ENCODE measurements at regions not wholly inside any gene's neighbourhood (a gene's known extent, or its start where the extent isn't known, plus 50 kb on each side); places are given as distances from the start of the nearest gene placed in this dataset.

DNA sequence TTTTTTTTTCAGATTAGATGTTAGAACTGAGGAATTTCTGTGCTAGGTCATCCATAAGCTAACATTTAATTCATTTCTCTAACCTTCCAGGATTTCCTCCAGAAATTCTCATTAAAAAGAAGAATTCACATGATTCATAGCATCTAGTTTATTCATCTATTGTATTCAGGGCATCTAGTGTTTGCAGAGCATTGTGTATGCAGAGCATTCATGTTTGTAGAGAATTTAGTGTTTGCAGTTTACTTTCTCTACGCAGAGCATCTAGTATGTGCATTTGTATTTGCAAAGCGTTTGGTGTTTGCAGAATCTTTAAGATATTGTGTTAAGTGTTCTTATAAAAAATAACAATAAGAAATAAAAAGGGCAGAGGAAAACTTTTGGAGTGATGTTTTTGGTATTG is 491.1 kb downstream of the MTRR start:
- Histone ChIP-seq H4K8ac (ENCODE audit: extremely low read depth, insufficient read depth, low read length) (no peak overlapping the region), H4K20me1 (replicated peaks in 1 of 2; ENCODE audit: control insufficient read depth in 1 of 2, insufficient read depth in 2 of 2, low read length in 2 of 2) (no peaks in the 10 kb centered on the region), H4K5ac (ENCODE audit: insufficient read length, low read depth, low read length) (no peak overlapping the region), H3K23ac (ENCODE audit: insufficient read length) (no peak overlapping the region), H3K4me1 (replicated peaks in 1 of 4; ENCODE audit: control insufficient read depth in 3 of 4, insufficient read depth in 4 of 4, low read length in 3 of 4) (no peaks in the 10 kb centered on the region), H2BK15ac (ENCODE audit: low read length) (no peak overlapping the region), H2BK20ac (ENCODE audit: low read length) (no peak overlapping the region), H3K79me2 (ENCODE audit: control insufficient read depth in 1 of 2, insufficient read depth in 2 of 2, low read length in 2 of 2) (no peaks in the 10 kb centered on the region), H3K4me3 (ENCODE audit: extremely low read depth in 1 of 4, insufficient read depth in 2 of 4, low read depth in 3 of 4, low read length in 4 of 4) (no peak overlapping the region), H3K27ac (ENCODE audit: low read depth, low read length) (no peak overlapping the region), H3K9ac (replicated peaks in 1 of 4; ENCODE audit: extremely low read depth in 1 of 4, low read depth in 3 of 4, low read length in 3 of 4) (no peak overlapping the region), H3K18ac (ENCODE audit: extremely low read depth, low read length) (no peak overlapping the region), H3K14ac (ENCODE audit: insufficient read length) (no peak overlapping the region), H2BK12ac (ENCODE audit: low read depth, low read length) (no peak overlapping the region), H2AK5ac (ENCODE audit: low read depth, low read length) (no peak overlapping the region), H3K36me3 (ENCODE audit: control insufficient read depth in 2 of 4, insufficient read depth in 4 of 4, low read length in 3 of 4) (no peaks in the 10 kb centered on the region), H3K23me2 (ENCODE audit: low read depth, low read length) (no peaks in the 10 kb centered on the region), H3K27me3 (replicated peaks in 1 of 4; ENCODE audit: control insufficient read depth in 3 of 4, extremely low read depth in 1 of 4, insufficient read depth in 3 of 4, low read length in 3 of 4) (no peaks in the 10 kb centered on the region), H2AFZ (ENCODE audit: low read length) (no peak overlapping the region), H3K4me2 (ENCODE audit: insufficient read depth in 1 of 2, low read depth in 2 of 2, low read length in 2 of 2) (no peak overlapping the region), H3K4ac (replicated peaks; ENCODE audit: insufficient read length, low read depth, low read length) (no peak overlapping the region), H2BK5ac (ENCODE audit: low read depth, low read length) (no peak overlapping the region), H2BK120ac (replicated peaks; ENCODE audit: low read depth, low read length) (no peak overlapping the region), H3K9me3 (ENCODE audit: insufficient read depth in 2 of 2, low read depth in 1 of 2, low read length in 1 of 2) (no peaks in the 10 kb centered on the region), H4K91ac (replicated peaks; ENCODE audit: insufficient read length, low read length) (no peak overlapping the region), H3K79me1 (ENCODE audit: low read depth, low read length) (no peaks in the 10 kb centered on the region), H3K56ac (replicated peaks; ENCODE audit: insufficient read length, low read depth, low read length) (no peak overlapping the region)
- CTCF ChIA-PET (ENCODE audit: partially characterized antibody) = no interaction called here
- POLR2A ChIA-PET (ENCODE audit: partially characterized antibody) = interaction anchor here (0.6 kb wide), 1 partner anchor 31 kb away, joined by 5 read pairs; no protein-coding TSS in a partner anchor
- no peak for FAIRE-seq
- no peak for DNase-seq (ENCODE audit: low read depth in 1 of 2, low spot score in 2 of 2)
- TF ChIP-seq EP300 (IDR thresholded peaks at IDR 0.05; ENCODE audit: borderline replicate concordance in 1 of 2, low read depth in 2 of 2, low read length in 2 of 2) = no peak
- TF ChIP-seq CBX8 (IDR thresholded peaks at IDR 0.05; ENCODE audit: borderline replicate concordance, low read depth, low read length) = no peak
- TF ChIP-seq SP1 (IDR thresholded peaks at IDR 0.05; ENCODE audit: low read depth, low read length) = no peak
- no peak for TF ChIP-seq BCL11A (IDR thresholded peaks at IDR 0.05; ENCODE audit: low read depth in 2 of 2, low read length in 2 of 2)
- no peak for TF ChIP-seq CEBPB (IDR thresholded peaks at IDR 0.05; ENCODE audit: low read depth, low read length)
- TF ChIP-seq POU5F1 (IDR thresholded peaks at IDR 0.05; ENCODE audit: low read depth, low read length) = no peak
- no peak for TF ChIP-seq PHF8 (conservative IDR thresholded peaks at IDR 0.05; ENCODE audit: low read depth, low read length)
- no peak for TF ChIP-seq TAF7 (optimal IDR thresholded peaks at IDR 0.05; ENCODE audit: borderline replicate concordance, low read depth, low read length)
- TF ChIP-seq TBP (IDR thresholded peaks at IDR 0.05; ENCODE audit: low read depth, low read length) = no peak
- TF ChIP-seq KDM4A (IDR thresholded peaks at IDR 0.05; ENCODE audit: low read depth, low read length, severe bottlenecking) = no peak
- TF ChIP-seq TEAD4 (IDR thresholded peaks at IDR 0.05; ENCODE audit: low read depth, low read length) = no peak
- no peak for TF ChIP-seq GABPA (IDR thresholded peaks at IDR 0.05; ENCODE audit: borderline replicate concordance, insufficient read depth, low read length)
- TF ChIP-seq RBBP5 (IDR thresholded peaks at IDR 0.05; ENCODE audit: borderline replicate concordance, low read depth, low read length) = no peak
- no peak for TF ChIP-seq KDM1A (IDR thresholded peaks at IDR 0.05; ENCODE audit: borderline replicate concordance, low read length)
- no peak for TF ChIP-seq EZH2 (IDR thresholded peaks at IDR 0.05; ENCODE audit: low read depth, low read length, severe bottlenecking)
- TF ChIP-seq CHD1 (IDR thresholded peaks at IDR 0.05; ENCODE audit: low read depth, low read length) = no peak
- 37% methylated on average over 2 of the region's 2 CpGs; no CpG with 5 or more reads in 1 of the 2 experiments for WGBS, 2 experiments (ENCODE audit: extremely low coverage in 1 of 2, insufficient coverage in 1 of 2, insufficient read length in 1 of 2, insufficient replicate concordance in 2 of 2, low coverage in 1 of 2, low lambda C conversion rate in 2 of 2, missing lambda C conversion rate in 1 of 2)

Data from H1 (cell line).